ENCODE measurements at regions not wholly inside any gene's neighbourhood (a gene's known extent, or its start where the extent isn't known, plus 50 kb on each side); places are given as distances from the start of the nearest gene placed in this dataset.

GRCh38 chr4:107453987-107454386 lies 266.0 kb downstream of the PAPSS1 start:
- TF ChIP-seq E4F1 (CRISPR knock-in tag; IDR thresholded peaks at IDR 0.05; ENCODE audit: borderline replicate concordance) = no peak
- no peak for TF ChIP-seq MCM2 (IDR thresholded peaks at IDR 0.05; ENCODE audit: low read depth)
- no peak for TF ChIP-seq TRIM28 (IDR thresholded peaks at IDR 0.05)
- no peak for TF ChIP-seq ZNF133 (CRISPR knock-in tag; IDR thresholded peaks at IDR 0.05)
- no peak for TF ChIP-seq SMARCA5 (IDR thresholded peaks at IDR 0.05)
- no peak for TF ChIP-seq SLC30A9 (CRISPR knock-in tag; IDR thresholded peaks at IDR 0.05)
- no peak for TF ChIP-seq MCM5 (IDR thresholded peaks at IDR 0.05; ENCODE audit: low read depth)
- no peak for TF ChIP-seq XRCC5 (IDR thresholded peaks at IDR 0.05; ENCODE audit: low read depth, low read length)
- no peak for TF ChIP-seq TCFL5 (CRISPR knock-in tag; conservative IDR thresholded peaks at IDR 0.05)
- no peak for TF ChIP-seq RFX7 (CRISPR knock-in tag; IDR thresholded peaks at IDR 0.05)
- TF ChIP-seq ZNF311 (CRISPR knock-in tag; IDR thresholded peaks at IDR 0.05) = no peak
- no peak for TF ChIP-seq PHB (CRISPR knock-in tag; IDR thresholded peaks at IDR 0.05)
- no peak for TF ChIP-seq JUND (IDR thresholded peaks at IDR 0.05; ENCODE audit: borderline replicate concordance, low read depth, low read length)
- no peak for TF ChIP-seq JUND (tag; IDR thresholded peaks at IDR 0.05; ENCODE audit: borderline replicate concordance, low read depth, low read length)
- intact Hi-C loops (cut with micrococcal nuclease) (no loop called here), in situ Hi-C loops (cut with MboI) (no loop called here)
- CTCF ChIA-PET (ENCODE audit: low intra/inter-chr PET ratio) = no interaction called here
- Histone ChIP-seq H3K9ac (ENCODE audit: insufficient read depth in 1 of 2, low read depth in 2 of 2, low read length in 2 of 2) (no peak overlapping the region), H3K36me3 (ENCODE audit: control insufficient read depth, insufficient read depth, low read length) (no peaks in the 10 kb centered on the region), H3K9me1 (ENCODE audit: control insufficient read depth, insufficient read depth, low read length) (no peaks in the 10 kb centered on the region), H4K20me1 (replicated peaks; ENCODE audit: control insufficient read depth, insufficient read depth, low read length) (no peaks in the 10 kb centered on the region), H3K4me2 (ENCODE audit: insufficient read depth, low read length) (no peak overlapping the region), H3K27ac (ENCODE audit: extremely low read depth, low read depth, low read length) (no peak overlapping the region), H3K9me3 (replicated peaks; ENCODE audit: control insufficient read depth, insufficient read depth, low read depth, low read length) (no peaks in the 10 kb centered on the region), H3K79me2 (ENCODE audit: control insufficient read depth, insufficient read depth, low read length) (no peaks in the 10 kb centered on the region), H3K27me3 (ENCODE audit: control insufficient read depth in 2 of 2, insufficient read depth in 2 of 2, low read length in 2 of 2) (no peaks in the 10 kb centered on the region), H3K4me3 (no peak overlapping the region), H2AFZ (ENCODE audit: low read depth, low read length) (no peak overlapping the region), H3K4me1 (replicated peaks in 1 of 2; ENCODE audit: control insufficient read depth in 2 of 2, insufficient read depth in 2 of 2, low read length in 2 of 2) (no peaks in the 10 kb centered on the region)
- DNase-seq (ENCODE audit: extremely low read depth in 1 of 4, low spot score in 3 of 4) (no peak), ATAC-seq (no peak), FAIRE-seq (no peak)
- BruUV-seq (replicated peaks) = no TSS peak
- WGBS (ENCODE audit: insufficient coverage, low coverage, missing lambda C conversion rate) = 0% methylated on average over 2 of the region's 2 CpGs
- POLR2A ChIA-PET = no interaction called here

Measured in K562 (cell line).